A549 (cell line): ENCODE measurements at regions not wholly inside any gene's neighbourhood (a gene's known extent, or its start where the extent isn't known, plus 50 kb on each side); places are given as distances from the start of the nearest gene placed in this dataset.

Experiments used
- CBX2 ChIP-seq: fragments of 200-600 bp; sonication (generic); IDR thresholded peaks from 2 replicates; pipeline ENCODE4 v1.6.1; 2016; ENCODE audit warnings: low read depth, mild to moderate bottlenecking, borderline replicate concordance
- CEBPB ChIP-seq, 2 experiments: fragments of >200 bp in 1 of 2; sonication (Bioruptor Twin) in 1 of 2; formaldehyde crosslinking in 1 of 2; IDR thresholded peaks; 2 replicates each; pipeline ENCODE4 v1.6.1; 2012 to 2016
- CHD2 ChIP-seq: fragments of 150-350 bp; IDR thresholded peaks from 2 replicates; pipeline ENCODE4 v1.6.1; 2014; ENCODE audit warnings: low read length; ENCODE audit not compliant: partially characterized antibody
- ELK1 ChIP-seq: fragments of 150-350 bp; IDR thresholded peaks from 2 replicates; pipeline ENCODE4 v1.6.1; 2014; ENCODE audit warnings: low read depth, mild to moderate bottlenecking, low read length
- EP300 ChIP-seq, 2 experiments: fragments of >200 bp; sonication (Bioruptor Twin); formaldehyde crosslinking; IDR thresholded peaks; 2 replicates in 1 of 2; 3 replicates in 1 of 2; pipeline ENCODE4 v1.6.1; 2016 to 2017
- MYC ChIP-seq: IDR thresholded peaks from 2 replicates; pipeline ENCODE4 v1.6.1; 2012; ENCODE audit warnings: mild to moderate bottlenecking, inconsistent platforms, low read length, improper control_type of control experiment, borderline replicate concordance
- POLR2A ChIP-seq: IDR thresholded peaks from 2 replicates; pipeline ENCODE4 v1.6.1; 2012; ENCODE audit warnings: mild to moderate bottlenecking, low read length
- RAD21 ChIP-seq, 2 experiments: fragments of >200 bp in 1 of 2; sonication (Bioruptor Twin) in 1 of 2; formaldehyde crosslinking in 1 of 2; IDR thresholded peaks in 1 of 2; conservative IDR thresholded peaks in 1 of 2; 2 replicates in 1 of 2; 3 replicates in 1 of 2; pipeline ENCODE4 v1.6.1; 2012 to 2018; ENCODE audit warnings: inconsistent platforms in 1 of 2
- SMC3 ChIP-seq: fragments of >200 bp; sonication (Bioruptor Twin); formaldehyde crosslinking; IDR thresholded peaks from 3 replicates; pipeline ENCODE4 v1.6.1; 2018; ENCODE audit warnings: inconsistent platforms
- TF ChIP-seq, protein P1 (sequence below): fragments of 250-450 bp; sonication (Bioruptor Pico); IDR thresholded peaks from 2 replicates; pipeline ENCODE4 v1.5.0; 2021; ENCODE audit warnings: mild to moderate bottlenecking, moderate library complexity, borderline replicate concordance
- TF ChIP-seq, protein P2 (sequence below): fragments of 450-650 bp; IDR thresholded peaks from 2 replicates; pipeline ENCODE4 v1.6.1; 2014; ENCODE audit warnings: antibody characterized with exemption
- TF ChIP-seq, protein P3 (sequence below): IDR thresholded peaks from 2 replicates; pipeline ENCODE4 v1.6.1; 2012
- TF ChIP-seq, protein P4 (sequence below): fragments of >200 bp; sonication (Bioruptor Twin); formaldehyde crosslinking; IDR thresholded peaks from 3 replicates; pipeline ENCODE4 v1.5.1; 2016

- TF ChIP-seq, protein P1, sequence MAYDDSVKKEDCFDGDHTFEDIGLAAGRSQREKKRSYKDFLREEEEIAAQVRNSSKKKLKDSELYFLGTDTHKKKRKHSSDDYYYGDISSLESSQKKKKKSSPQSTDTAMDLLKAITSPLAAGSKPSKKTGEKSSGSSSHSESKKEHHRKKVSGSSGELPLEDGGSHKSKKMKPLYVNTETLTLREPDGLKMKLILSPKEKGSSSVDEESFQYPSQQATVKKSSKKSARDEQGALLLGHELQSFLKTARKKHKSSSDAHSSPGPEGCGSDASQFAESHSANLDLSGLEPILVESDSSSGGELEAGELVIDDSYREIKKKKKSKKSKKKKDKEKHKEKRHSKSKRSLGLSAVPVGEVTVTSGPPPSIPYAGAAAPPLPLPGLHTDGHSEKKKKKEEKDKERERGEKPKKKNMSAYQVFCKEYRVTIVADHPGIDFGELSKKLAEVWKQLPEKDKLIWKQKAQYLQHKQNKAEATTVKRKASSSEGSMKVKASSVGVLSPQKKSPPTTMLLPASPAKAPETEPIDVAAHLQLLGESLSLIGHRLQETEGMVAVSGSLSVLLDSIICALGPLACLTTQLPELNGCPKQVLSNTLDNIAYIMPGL: no peak
- TF ChIP-seq POLR2A (no peak), EP300 (IDR thresholded peaks at IDR 0.05) (no peak), CBX2 (no peak), CHD2 (no peak), SMC3 (no peak), MYC (no peak), ELK1 (no peak), CEBPB (IDR thresholded peaks at IDR 0.05) (no peak), RAD21 (conservative IDR thresholded peaks at IDR 0.05 in 1 of 2, IDR thresholded peaks at IDR 0.05 in 1 of 2) (no peak)
- TF ChIP-seq, protein P2, sequence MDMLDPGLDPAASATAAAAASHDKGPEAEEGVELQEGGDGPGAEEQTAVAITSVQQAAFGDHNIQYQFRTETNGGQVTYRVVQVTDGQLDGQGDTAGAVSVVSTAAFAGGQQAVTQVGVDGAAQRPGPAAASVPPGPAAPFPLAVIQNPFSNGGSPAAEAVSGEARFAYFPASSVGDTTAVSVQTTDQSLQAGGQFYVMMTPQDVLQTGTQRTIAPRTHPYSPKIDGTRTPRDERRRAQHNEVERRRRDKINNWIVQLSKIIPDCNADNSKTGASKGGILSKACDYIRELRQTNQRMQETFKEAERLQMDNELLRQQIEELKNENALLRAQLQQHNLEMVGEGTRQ: no peak
- TF ChIP-seq, protein P3, sequence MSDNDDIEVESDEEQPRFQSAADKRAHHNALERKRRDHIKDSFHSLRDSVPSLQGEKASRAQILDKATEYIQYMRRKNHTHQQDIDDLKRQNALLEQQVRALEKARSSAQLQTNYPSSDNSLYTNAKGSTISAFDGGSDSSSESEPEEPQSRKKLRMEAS: no peak
- TF ChIP-seq, protein P4, sequence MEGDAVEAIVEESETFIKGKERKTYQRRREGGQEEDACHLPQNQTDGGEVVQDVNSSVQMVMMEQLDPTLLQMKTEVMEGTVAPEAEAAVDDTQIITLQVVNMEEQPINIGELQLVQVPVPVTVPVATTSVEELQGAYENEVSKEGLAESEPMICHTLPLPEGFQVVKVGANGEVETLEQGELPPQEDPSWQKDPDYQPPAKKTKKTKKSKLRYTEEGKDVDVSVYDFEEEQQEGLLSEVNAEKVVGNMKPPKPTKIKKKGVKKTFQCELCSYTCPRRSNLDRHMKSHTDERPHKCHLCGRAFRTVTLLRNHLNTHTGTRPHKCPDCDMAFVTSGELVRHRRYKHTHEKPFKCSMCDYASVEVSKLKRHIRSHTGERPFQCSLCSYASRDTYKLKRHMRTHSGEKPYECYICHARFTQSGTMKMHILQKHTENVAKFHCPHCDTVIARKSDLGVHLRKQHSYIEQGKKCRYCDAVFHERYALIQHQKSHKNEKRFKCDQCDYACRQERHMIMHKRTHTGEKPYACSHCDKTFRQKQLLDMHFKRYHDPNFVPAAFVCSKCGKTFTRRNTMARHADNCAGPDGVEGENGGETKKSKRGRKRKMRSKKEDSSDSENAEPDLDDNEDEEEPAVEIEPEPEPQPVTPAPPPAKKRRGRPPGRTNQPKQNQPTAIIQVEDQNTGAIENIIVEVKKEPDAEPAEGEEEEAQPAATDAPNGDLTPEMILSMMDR: no peak
Measured at GRCh38 chr1:83515578-83516154, 483.3 kb downstream of the TTLL7 start.
